ENCODE measurements at regions not wholly inside any gene's neighbourhood (a gene's known extent, or its start where the extent isn't known, plus 50 kb on each side); places are given as distances from the start of the nearest gene placed in this dataset.

DNA sequence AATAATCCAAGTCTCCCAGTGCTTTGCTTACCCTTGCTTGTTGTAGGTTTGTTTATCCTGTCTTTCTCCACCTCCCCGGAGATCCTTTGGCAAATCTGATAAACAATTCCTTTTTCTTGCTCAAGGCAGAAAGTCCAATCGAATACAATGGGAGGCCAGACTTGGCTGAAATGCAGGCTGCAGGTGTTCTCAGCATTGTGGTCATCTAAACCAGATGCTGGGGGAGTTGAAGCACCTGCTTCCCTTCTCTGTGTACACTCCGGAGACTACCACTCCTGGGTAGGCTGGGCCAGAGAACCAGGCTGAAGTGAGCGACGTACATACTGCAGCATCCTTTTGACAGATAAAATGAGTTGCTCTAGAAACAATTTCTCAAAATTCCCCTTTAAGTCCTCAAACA, 82.6 kb upstream of the PREP start:
- TF ChIP-seq CTCF (IDR thresholded peaks at IDR 0.05; ENCODE audit: low read depth, low read length, missing control alignments) = no peak
- no peak for DNase-seq (ENCODE audit: low read depth)
- in situ Hi-C loops (cut with HindIII; ENCODE audit: low sequenced_read_pairs) = no loop called here
- no peak overlapping the region for H3K4me3 ChIP-seq (ENCODE audit: low read depth, low read length)

- peak; percentile 70 for TF ChIP-seq CTCF (IDR thresholded peaks at IDR 0.05; ENCODE audit: low read depth, low read length, missing control alignments)
- no peak for DNase-seq (ENCODE audit: low read depth)
- in situ Hi-C loops (cut with HindIII; ENCODE audit: low sequenced_read_pairs) = no loop called here
- no peak overlapping the region for H3K4me3 ChIP-seq (ENCODE audit: low read depth, low read length)
Observed at GRCh38 chr6:105484238-105485161, 81.6 kb upstream of the PREP start.

- TF ChIP-seq CTCF (IDR thresholded peaks at IDR 0.05; ENCODE audit: low read depth, low read length, missing control alignments) = no peak
- H3K4me3 ChIP-seq (ENCODE audit: low read depth, low read length) = no peak overlapping the region
- DNase-seq (ENCODE audit: low read depth) = no peak
- in situ Hi-C loops (cut with HindIII; ENCODE audit: low sequenced_read_pairs) = no loop called here
Observed at GRCh38 chr6:105483492-105483891, 80.6 kb upstream of the PREP start.

DNA sequence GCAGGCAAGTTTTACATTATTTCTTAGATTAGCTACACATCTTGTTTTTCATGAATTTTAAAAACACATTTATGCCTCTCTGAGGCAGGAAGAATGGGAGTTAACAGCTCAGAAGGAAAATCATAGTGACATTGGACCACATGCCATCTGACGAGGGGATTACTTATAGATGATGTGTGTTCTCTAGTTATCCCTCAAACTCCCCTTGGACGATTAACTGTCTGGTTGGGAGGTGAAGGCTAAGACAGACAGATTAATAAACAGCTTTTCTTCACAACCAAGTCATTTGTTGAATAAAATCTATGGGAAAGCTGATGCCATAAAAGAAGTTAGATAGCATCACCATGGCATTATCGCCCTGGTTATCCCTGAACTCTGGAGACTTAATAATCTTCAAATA, 80.0 kb upstream of the PREP start:
- no peak for TF ChIP-seq CTCF (IDR thresholded peaks at IDR 0.05; ENCODE audit: low read depth, low read length, missing control alignments)
- DNase-seq (ENCODE audit: low read depth) = no peak
- in situ Hi-C loops (cut with HindIII; ENCODE audit: low sequenced_read_pairs) = no loop called here
- no peak overlapping the region for H3K4me3 ChIP-seq (ENCODE audit: low read depth, low read length)

- peak; percentile 55 for DNase-seq (ENCODE audit: low read depth)
- in situ Hi-C loops (cut with HindIII; ENCODE audit: low sequenced_read_pairs) = no loop called here
- no peak for TF ChIP-seq CTCF (IDR thresholded peaks at IDR 0.05; ENCODE audit: low read depth, low read length, missing control alignments)
- no peak overlapping the region for H3K4me3 ChIP-seq (ENCODE audit: low read depth, low read length)
Observed at GRCh38 chr6:105482227-105482844, 79.5 kb upstream of the PREP start.

- in situ Hi-C loops (cut with HindIII; ENCODE audit: low sequenced_read_pairs) = no loop called here
- no peak for DNase-seq (ENCODE audit: low read depth)
- TF ChIP-seq CTCF (IDR thresholded peaks at IDR 0.05; ENCODE audit: low read depth, low read length, missing control alignments) = no peak
- H3K4me3 ChIP-seq (ENCODE audit: low read depth, low read length) = no peak overlapping the region
Observed at GRCh38 chr6:105476978-105477377, 74.1 kb upstream of the PREP start.
